ENCODE measurements at regions not wholly inside any gene's neighbourhood (a gene's known extent, or its start where the extent isn't known, plus 50 kb on each side); places are given as distances from the start of the nearest gene placed in this dataset.

DNA sequence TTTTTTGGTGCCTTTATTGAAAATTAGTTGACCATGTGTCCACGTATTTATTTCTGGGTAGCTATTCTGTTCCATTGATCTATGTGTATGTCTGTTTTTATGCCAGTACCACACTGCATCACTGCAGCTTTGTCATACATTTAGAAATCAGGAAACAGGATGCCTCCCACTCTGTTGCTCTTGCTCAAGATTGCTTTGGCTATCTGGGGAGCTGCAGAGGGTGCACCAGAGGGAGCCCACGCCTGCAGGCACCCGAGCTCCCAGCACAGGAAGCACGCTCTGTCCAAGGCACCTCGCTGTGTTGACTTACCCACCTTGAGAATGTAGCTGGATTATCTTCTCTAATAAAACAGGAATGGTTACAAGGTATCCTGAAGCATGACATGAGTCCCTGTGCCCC, 301.7 kb downstream of the TCERG1L start:
- 70 to 72% methylated on average over 5 of the region's 5 CpGs for WGBS, 2 donors
- no peak overlapping the region for H3K9ac ChIP-seq (ENCODE audit: insufficient read depth in 1 of 2, low read length in 2 of 2)
- no peak overlapping the region for H3K27ac ChIP-seq (ENCODE audit: low read depth in 1 of 2, low read length in 1 of 2)
- no peaks in the 10 kb centered on the region for H3K4me1 ChIP-seq (ENCODE audit: control insufficient read depth in 5 of 5, insufficient read depth in 5 of 5, low read length in 5 of 5)
- TF ChIP-seq, protein P1, sequence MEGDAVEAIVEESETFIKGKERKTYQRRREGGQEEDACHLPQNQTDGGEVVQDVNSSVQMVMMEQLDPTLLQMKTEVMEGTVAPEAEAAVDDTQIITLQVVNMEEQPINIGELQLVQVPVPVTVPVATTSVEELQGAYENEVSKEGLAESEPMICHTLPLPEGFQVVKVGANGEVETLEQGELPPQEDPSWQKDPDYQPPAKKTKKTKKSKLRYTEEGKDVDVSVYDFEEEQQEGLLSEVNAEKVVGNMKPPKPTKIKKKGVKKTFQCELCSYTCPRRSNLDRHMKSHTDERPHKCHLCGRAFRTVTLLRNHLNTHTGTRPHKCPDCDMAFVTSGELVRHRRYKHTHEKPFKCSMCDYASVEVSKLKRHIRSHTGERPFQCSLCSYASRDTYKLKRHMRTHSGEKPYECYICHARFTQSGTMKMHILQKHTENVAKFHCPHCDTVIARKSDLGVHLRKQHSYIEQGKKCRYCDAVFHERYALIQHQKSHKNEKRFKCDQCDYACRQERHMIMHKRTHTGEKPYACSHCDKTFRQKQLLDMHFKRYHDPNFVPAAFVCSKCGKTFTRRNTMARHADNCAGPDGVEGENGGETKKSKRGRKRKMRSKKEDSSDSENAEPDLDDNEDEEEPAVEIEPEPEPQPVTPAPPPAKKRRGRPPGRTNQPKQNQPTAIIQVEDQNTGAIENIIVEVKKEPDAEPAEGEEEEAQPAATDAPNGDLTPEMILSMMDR (IDR thresholded peaks at IDR 0.05; ENCODE audit: control extremely low read depth, extremely low read depth) = no peak
- H3K36me3 ChIP-seq (ENCODE audit: control insufficient read depth in 4 of 4, insufficient read depth in 4 of 4, low read length in 4 of 4) = no peaks in the 10 kb centered on the region
- ATAC-seq (ENCODE audit: insufficient read depth, low FRiP score) (no peak), DNase-seq (no peak)
- no peaks in the 10 kb centered on the region for H3K27me3 ChIP-seq (ENCODE audit: control insufficient read depth in 3 of 3, insufficient read depth in 3 of 3, low read length in 2 of 3)
- H3K4me3 ChIP-seq = no peak overlapping the region
- peaks cover 0 to 6% (median 0%) of the 10 kb centered on the region in 4 donors for H3K9me3 ChIP-seq (ENCODE audit: control insufficient read depth in 4 of 4, insufficient read depth in 3 of 4, low read length in 3 of 4)

DNA sequence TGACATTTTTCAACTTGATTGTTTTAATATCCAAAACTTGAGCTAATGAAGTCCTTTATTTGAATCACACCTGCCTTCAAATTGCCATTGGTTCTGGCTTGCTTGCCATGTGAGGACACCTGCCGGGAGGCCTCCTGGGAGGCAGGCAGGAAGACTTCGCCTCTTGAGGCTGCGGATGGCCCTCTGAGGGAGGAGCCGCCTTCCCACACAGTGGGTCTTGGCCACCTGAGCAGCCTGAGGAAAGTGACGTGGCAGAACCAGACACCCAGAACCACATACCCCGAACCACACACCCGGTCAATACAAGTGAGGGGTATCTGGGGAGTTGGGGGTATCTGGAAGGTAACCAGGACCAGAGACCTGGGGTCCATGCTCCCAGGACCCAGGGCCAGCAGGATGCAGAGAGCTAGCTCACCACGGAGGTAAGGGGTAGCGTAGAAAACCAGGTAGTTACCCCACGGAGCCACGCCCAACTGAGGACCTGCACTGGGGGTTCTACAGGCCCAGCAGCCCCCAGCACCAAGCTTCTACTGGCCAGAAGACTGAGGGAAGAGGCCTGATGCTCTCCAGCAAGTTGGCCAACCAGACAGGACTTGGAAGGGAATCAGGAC, 300.5 kb downstream of the TCERG1L start:
- no peak overlapping the region for H3K27ac ChIP-seq (ENCODE audit: low read depth in 1 of 2, low read length in 1 of 2)
- no peak overlapping the region for H3K9ac ChIP-seq (ENCODE audit: insufficient read depth in 1 of 2, low read length in 2 of 2)
- H3K9me3 ChIP-seq (ENCODE audit: control insufficient read depth in 4 of 4, insufficient read depth in 3 of 4, low read length in 3 of 4) = peaks cover 0 to 3% (median 0%) of the 10 kb centered on the region in 4 donors
- DNase-seq (no peak), ATAC-seq (ENCODE audit: insufficient read depth, low FRiP score) (no peak)
- peaks cover 0 to 2% (median 0%) of the 10 kb centered on the region in 3 donors for H3K27me3 ChIP-seq (ENCODE audit: control insufficient read depth in 3 of 3, insufficient read depth in 3 of 3, low read length in 2 of 3)
- H3K4me3 ChIP-seq = no peak overlapping the region
- TF ChIP-seq, protein P1 (IDR thresholded peaks at IDR 0.05; ENCODE audit: control extremely low read depth, extremely low read depth) = no peak
- H3K4me1 ChIP-seq (ENCODE audit: control insufficient read depth in 5 of 5, insufficient read depth in 5 of 5, low read length in 5 of 5) = no peaks in the 10 kb centered on the region
- no peaks in the 10 kb centered on the region for H3K36me3 ChIP-seq (ENCODE audit: control insufficient read depth in 4 of 4, insufficient read depth in 4 of 4, low read length in 4 of 4)
- 92% methylated on average over 11 of the region's 11 CpGs for WGBS, 2 donors

DNA sequence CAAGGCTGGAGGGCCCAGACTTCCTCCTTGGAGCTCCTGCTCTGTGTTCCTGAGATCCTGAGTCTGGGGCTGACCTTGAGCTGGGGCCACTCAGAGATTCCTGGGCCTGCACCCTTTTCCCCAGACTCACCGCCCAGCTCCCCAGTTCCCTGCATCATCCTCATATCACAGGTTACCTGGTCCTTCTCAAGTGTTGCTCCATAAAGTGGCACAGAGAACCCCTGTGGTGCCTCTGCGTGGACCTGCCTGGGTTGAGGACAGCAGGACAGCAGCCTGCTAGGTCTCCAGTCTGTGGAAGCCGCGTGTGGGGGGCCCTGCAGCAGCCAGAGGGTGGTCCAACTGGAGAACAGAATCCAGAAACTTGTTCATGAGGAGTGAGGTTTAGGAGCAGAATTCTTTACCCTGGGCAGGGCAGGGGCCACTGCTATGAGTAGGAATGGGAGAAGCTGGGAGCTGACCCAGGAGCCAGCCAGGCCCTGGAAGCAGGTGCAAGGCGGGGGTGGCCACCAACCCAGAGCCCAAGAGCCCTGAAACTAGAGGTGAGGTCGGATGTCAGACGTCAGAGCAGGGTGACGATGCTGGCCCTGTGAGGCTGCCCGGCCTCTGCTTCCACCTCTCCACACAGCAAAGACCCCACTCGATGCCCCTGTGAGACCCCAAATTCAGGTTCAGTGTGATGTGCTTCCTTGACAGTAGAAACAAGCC, 299.4 kb downstream of the TCERG1L start:
- ATAC-seq (ENCODE audit: insufficient read depth, low FRiP score) (no peak), DNase-seq (no peak)
- H3K27ac ChIP-seq (ENCODE audit: low read depth in 1 of 2, low read length in 1 of 2) = no peak overlapping the region
- no peaks in the 10 kb centered on the region for H3K4me1 ChIP-seq (ENCODE audit: control insufficient read depth in 5 of 5, insufficient read depth in 5 of 5, low read length in 5 of 5)
- no peaks in the 10 kb centered on the region for H3K9me3 ChIP-seq (ENCODE audit: control insufficient read depth in 4 of 4, insufficient read depth in 3 of 4, low read length in 3 of 4)
- H3K27me3 ChIP-seq (ENCODE audit: control insufficient read depth in 3 of 3, insufficient read depth in 3 of 3, low read length in 2 of 3) = peaks cover 0 to 2% (median 0%) of the 10 kb centered on the region in 3 donors
- H3K36me3 ChIP-seq (ENCODE audit: control insufficient read depth in 4 of 4, insufficient read depth in 4 of 4, low read length in 4 of 4) = no peaks in the 10 kb centered on the region
- TF ChIP-seq, protein P1 (IDR thresholded peaks at IDR 0.05; ENCODE audit: control extremely low read depth, extremely low read depth) = no peak
- no peak overlapping the region for H3K4me3 ChIP-seq
- WGBS, 2 donors = 86% methylated on average over 10 of the region's 10 CpGs
- H3K9ac ChIP-seq (ENCODE audit: insufficient read depth in 1 of 2, low read length in 2 of 2) = no peak overlapping the region
